Cardiac muscle cell (in vitro differentiated cells and primary cell): ENCODE measurements at regions not wholly inside any gene's neighbourhood (a gene's known extent, or its start where the extent isn't known, plus 50 kb on each side); places are given as distances from the start of the nearest gene placed in this dataset.
A peak's percentile ranks its signal among the peaks of the same experiment; 100 is the strongest.

ENCODE experiments used
- DNase-seq, 2 donors: peaks; one replicate each; pipeline versions ENCODE4 v3.0.0 to v3.0.0-alpha.2; 2010 to 2017; ENCODE audit warnings: low read depth in 1 of 2, low spot score in 1 of 2
- H3K27ac ChIP-seq: fragments of 200-600 bp; sonication (generic); 2 replicates; pipeline ENCODE4 v1.5.1; 2016
- H3K27me3 ChIP-seq: fragments of 200-600 bp; sonication (generic); 2 replicates; pipeline ENCODE4 v1.6.0; 2016; ENCODE audit warnings: control low read depth
- H3K36me3 ChIP-seq: fragments of 200-600 bp; sonication (generic); 2 replicates; pipeline ENCODE4 v1.5.1; 2016; ENCODE audit warnings: control low read depth
- H3K4me1 ChIP-seq: fragments of 200-600 bp; sonication (generic); 2 replicates; pipeline ENCODE4 v1.8.1; 2017; ENCODE audit warnings: low read depth, mild to moderate bottlenecking, mixed run types
- H3K4me3 ChIP-seq: fragments of 200-600 bp; sonication (generic); 2 replicates; pipeline ENCODE4 v1.5.1; 2016; ENCODE audit warnings: mild to moderate bottlenecking
- H3K9me3 ChIP-seq: fragments of 200-600 bp; sonication (generic); 2 replicates; pipeline ENCODE4 v1.5.1; 2017; ENCODE audit warnings: low read depth, mild to moderate bottlenecking, control low read depth
- CTCF ChIP-seq: IDR thresholded peaks from 2 replicates; pipeline ENCODE4 v1.5.1; 2012; ENCODE audit warnings: low read depth, mild to moderate bottlenecking, low read length

- Histone ChIP-seq H3K9me3 (no peaks in the 10 kb centered on the region), H3K4me3 (no peak overlapping the region), H3K27me3 (no peaks in the 10 kb centered on the region), H3K36me3 (no peaks in the 10 kb centered on the region), H3K4me1 (no peaks in the 10 kb centered on the region), H3K27ac (no peak overlapping the region)
- no peak for TF ChIP-seq CTCF
- DNase-seq: no peak
These were observed 61.7 kb upstream of the KLF6 start for GRCh38 chr10:3846736-3847135.

GRCh38 chr10:3844491-3845025 lies 59.5 kb upstream of the KLF6 start:
- H3K4me3 ChIP-seq: no peak overlapping the region
- no peaks in the 10 kb centered on the region for H3K9me3 ChIP-seq
- DNase-seq: no peak
- no peak for TF ChIP-seq CTCF
- H3K36me3 ChIP-seq: no peaks in the 10 kb centered on the region
- no peaks in the 10 kb centered on the region for H3K4me1 ChIP-seq
- no peak overlapping the region for H3K27ac ChIP-seq
- H3K27me3 ChIP-seq: no peaks in the 10 kb centered on the region

GRCh38 chr10:3838460-3839437 lies 53.7 kb upstream of the KLF6 start:
- H3K4me1 ChIP-seq: peaks cover 21% of the 10 kb centered on the region
- TF ChIP-seq CTCF: no peak
- no peaks in the 10 kb centered on the region for H3K9me3 ChIP-seq
- no peak overlapping the region for H3K4me3 ChIP-seq
- H3K27ac ChIP-seq: no peak overlapping the region
- H3K36me3 ChIP-seq: no peaks in the 10 kb centered on the region
- no peaks in the 10 kb centered on the region for H3K27me3 ChIP-seq
- no peak for DNase-seq

- Histone ChIP-seq H3K9me3 (no peaks in the 10 kb centered on the region), H3K36me3 (no peaks in the 10 kb centered on the region), H3K4me3 (no peak overlapping the region), H3K4me1 (peaks cover 21% of the 10 kb centered on the region), H3K27ac (no peak overlapping the region), H3K27me3 (no peaks in the 10 kb centered on the region)
- no peak for TF ChIP-seq CTCF
- peak in 1 of 2 donors; percentile 57 for DNase-seq
These were observed 52.8 kb upstream of the KLF6 start for GRCh38 chr10:3837647-3838459.

- H3K9me3 ChIP-seq: no peaks in the 10 kb centered on the region
- H3K4me1 ChIP-seq: peaks cover 21% of the 10 kb centered on the region
- no peak for TF ChIP-seq CTCF
- H3K27ac ChIP-seq: no peak overlapping the region
- H3K27me3 ChIP-seq: no peaks in the 10 kb centered on the region
- no peak for DNase-seq
- H3K36me3 ChIP-seq: no peaks in the 10 kb centered on the region
- no peak overlapping the region for H3K4me3 ChIP-seq
These were observed 51.3 kb upstream of the KLF6 start for GRCh38 chr10:3836222-3836820.
